T-cell (primary cell): ENCODE measurements at regions not wholly inside any gene's neighbourhood (a gene's known extent, or its start where the extent isn't known, plus 50 kb on each side); places are given as distances from the start of the nearest gene placed in this dataset.

ENCODE experiments used
- ATAC-seq, 4 experiments: fragments of 200-7000 bp in 3 of 4; fragments of 150-1000 bp in 1 of 4; cut with Tn5 transposase; replicated peaks in 1 of 4; 1 replicate in 3 of 4; 2 replicates in 1 of 4; pipeline ENCODE4 v1.10.0; 2021; ENCODE audit warnings: moderate library complexity in 3 of 4, mild to moderate bottlenecking in 2 of 4, moderate number of reproducible peaks in 1 of 4
- CTCF ChIA-PET, 2 donors: fragments of 300-600 bp; sonication (Branson Sonifier 250); formaldehyde crosslinking; loops; one replicate each; lab custom pipeline; 2022; ENCODE audit warnings: antibody characterized with exemption in 2 of 2; lab: Charles Lee
- POLR2A ChIA-PET, 2 donors: fragments of 300-600 bp; sonication (Branson Sonifier 250); formaldehyde crosslinking; loops; one replicate each; lab custom pipeline; 2022; ENCODE audit warnings: antibody characterized with exemption in 2 of 2; lab: Charles Lee
- DNase-seq, 35 experiments: peaks; one replicate each; pipeline versions ENCODE4 v3.0.0 to v3.0.0-alpha.2; 2013 to 2023
- H3K27ac ChIP-seq: one replicate; pipeline ENCODE4 v1.5.1; 2013; ENCODE audit warnings: low read length
- H3K27me3 ChIP-seq, 2 experiments: replicated peaks in 1 of 2; 1 replicate in 1 of 2; 2 replicates in 1 of 2; pipeline versions ENCODE4 v1.6.1 to v1.7.0; 2013; ENCODE audit warnings: low read length in 1 of 2, mixed read lengths in 1 of 2; ENCODE audit not compliant: control insufficient read depth in 2 of 2, insufficient read depth in 2 of 2; ENCODE audit errors: extremely low read depth in 1 of 2
- H3K36me3 ChIP-seq, 2 donors: 1 replicate in 1 of 2; 2 replicates in 1 of 2; pipeline versions ENCODE4 v1.6.1 to v1.7.0; 2013; ENCODE audit warnings: low read length in 1 of 2; ENCODE audit not compliant: control insufficient read depth in 2 of 2, insufficient read depth in 1 of 2; ENCODE audit errors: extremely low read depth in 1 of 2
- H3K4me1 ChIP-seq, 2 experiments: 1 replicate in 1 of 2; 2 replicates in 1 of 2; pipeline versions ENCODE4 v1.6.1 to v1.7.0; 2013; ENCODE audit warnings: low read length in 2 of 2, mixed read lengths in 1 of 2; ENCODE audit not compliant: insufficient read depth in 2 of 2, control insufficient read depth in 1 of 2; ENCODE audit errors: extremely low read depth in 1 of 2
- H3K4me3 ChIP-seq, 2 donors: 1 replicate in 1 of 2; 2 replicates in 1 of 2; pipeline versions ENCODE4 v1.5.1 to v1.7.0; 2013; ENCODE audit warnings: mild to moderate bottlenecking in 2 of 2, low read length in 1 of 2, moderate library complexity in 1 of 2; ENCODE audit not compliant: control insufficient read depth in 1 of 2; ENCODE audit errors: extremely low read depth in 1 of 2
- H3K9me3 ChIP-seq: 2 replicates; pipeline ENCODE4 v1.7.0; 2013
- H3K27ac Mint-ChIP-seq, 2 donors: one replicate each; pipeline ENCODE4 v1.8.0; 2020 to 2021; ENCODE audit warnings: mild to moderate bottlenecking in 2 of 2, mixed read lengths in 2 of 2
- H3K27me3 Mint-ChIP-seq, 2 donors: one replicate each; pipeline ENCODE4 v1.8.0; 2021 to 2022; ENCODE audit warnings: mixed read lengths in 2 of 2
- H3K36me3 Mint-ChIP-seq: one replicate; pipeline ENCODE4 v1.8.0; 2021; ENCODE audit warnings: mixed read lengths
- H3K4me1 Mint-ChIP-seq, 3 donors: one replicate each; pipeline ENCODE4 v1.8.0; 2020 to 2022; ENCODE audit warnings: mixed read lengths in 3 of 3, mild to moderate bottlenecking in 1 of 3
- H3K4me3 Mint-ChIP-seq, 3 donors: one replicate each; pipeline ENCODE4 v1.8.0; 2020 to 2022; ENCODE audit warnings: mild to moderate bottlenecking in 3 of 3, mixed read lengths in 3 of 3, moderate library complexity in 3 of 3
- H3K9me3 Mint-ChIP-seq, 3 donors: one replicate each; pipeline ENCODE4 v1.8.0; 2020 to 2022; ENCODE audit warnings: mixed read lengths in 3 of 3
- WGBS: methylation state at CpG from one replicate; pipeline ENCODE4 v1.1.5; 2013; ENCODE audit warnings: missing lambda C conversion rate; ENCODE audit not compliant: insufficient coverage; 5-methylcytosine and 5-hydroxymethylcytosine counted together

DNA sequence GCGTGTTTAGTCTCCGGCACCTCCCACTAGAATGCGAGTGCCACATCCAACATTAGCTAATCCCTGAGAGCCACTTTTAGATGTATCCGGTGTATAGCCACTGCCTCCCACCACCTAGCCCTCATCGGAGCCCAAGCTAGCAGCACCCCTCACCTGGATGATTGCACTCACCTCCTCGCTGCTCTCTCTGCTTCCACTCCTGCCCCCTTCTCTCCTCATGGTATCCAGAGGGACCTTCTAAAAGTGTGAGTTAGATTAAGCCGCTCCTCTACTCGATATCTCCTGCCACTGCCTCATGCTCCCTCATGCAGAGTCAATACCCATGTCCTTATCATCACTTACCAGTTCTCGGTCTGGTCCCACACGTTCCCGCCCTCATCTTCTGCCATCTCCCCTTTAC lies 125.3 kb downstream of the RAB11FIP2 start:
- H3K27ac ChIP-seq = no peak overlapping the region
- H3K27me3 ChIP-seq = no peaks in the 10 kb centered on the region
- H3K9me3 ChIP-seq = no peaks in the 10 kb centered on the region
- no peak overlapping the region for H3K4me3 ChIP-seq
- DNase-seq = no peak
- no peaks in the 10 kb centered on the region for H3K36me3 ChIP-seq
- Mint-ChIP-seq H3K27ac (no peak overlapping the region), H3K4me1 (no peaks in the 10 kb centered on the region), H3K36me3 (no peaks in the 10 kb centered on the region), H3K4me3 (no peak overlapping the region), H3K9me3 (no peaks in the 10 kb centered on the region), H3K27me3 (peaks cover 5 to 11% of the 10 kb centered on the region in 2 donors)
- ChIA-PET POLR2A (no interaction called here), CTCF (no interaction called here)
- no peak for ATAC-seq
- WGBS = 85% methylated on average over 9 of the region's 11 CpGs
- H3K4me1 ChIP-seq = no peaks in the 10 kb centered on the region

DNA sequence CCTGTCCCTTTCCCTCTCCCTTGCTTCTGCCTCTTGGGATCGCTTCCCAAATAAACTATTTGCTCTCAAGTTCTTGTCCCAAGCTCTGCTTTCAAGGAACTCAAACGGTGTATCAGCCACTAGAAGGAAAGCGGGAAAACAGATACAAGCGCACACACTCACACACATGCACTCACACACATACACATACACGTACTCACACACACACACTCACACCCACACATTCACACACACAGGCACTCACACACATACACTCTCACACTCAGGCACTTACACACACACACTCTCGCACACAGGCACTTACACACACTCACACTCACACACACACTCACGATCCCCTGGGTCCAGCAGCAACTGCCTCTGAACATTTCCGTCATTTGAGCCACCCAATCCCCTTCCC lies 121.9 kb downstream of the RAB11FIP2 start:
- ChIA-PET POLR2A (no interaction called here), CTCF (no interaction called here)
- DNase-seq (no peak), ATAC-seq (no peak)
- H3K9me3 Mint-ChIP-seq = no peaks in the 10 kb centered on the region
- Histone ChIP-seq H3K4me1 (no peaks in the 10 kb centered on the region), H3K36me3 (no peaks in the 10 kb centered on the region), H3K27ac (no peak overlapping the region), H3K9me3 (no peaks in the 10 kb centered on the region), H3K4me3 (no peak overlapping the region), H3K27me3 (peaks cover 0 to 2% of the 10 kb centered on the region in 2 experiments)
- H3K27me3 Mint-ChIP-seq = peaks cover 8 to 11% of the 10 kb centered on the region in 2 donors
- 85% methylated on average over 8 of the region's 8 CpGs for WGBS
- no peak overlapping the region for H3K27ac Mint-ChIP-seq
- no peaks in the 10 kb centered on the region for H3K36me3 Mint-ChIP-seq
- H3K4me3 Mint-ChIP-seq = no peak overlapping the region
- no peaks in the 10 kb centered on the region for H3K4me1 Mint-ChIP-seq

DNA sequence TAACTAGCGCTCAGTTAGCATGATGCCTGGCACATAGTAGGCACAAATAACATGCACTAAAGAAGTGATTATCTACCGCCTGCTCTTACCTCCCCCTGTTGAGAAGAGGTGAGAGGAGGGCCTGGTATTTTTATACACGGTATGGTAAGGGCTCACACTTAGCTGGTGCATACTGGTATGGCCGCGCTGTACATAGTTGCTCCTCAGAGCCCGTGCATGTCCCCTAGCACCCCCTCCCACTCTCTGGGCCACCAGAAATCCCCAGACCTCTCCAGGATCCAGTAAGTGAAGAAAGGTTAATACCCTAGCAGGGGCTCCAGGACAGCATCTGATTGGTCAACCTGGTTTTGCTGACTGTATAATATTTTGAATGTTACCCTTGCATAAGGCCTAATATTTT lies 121.4 kb downstream of the RAB11FIP2 start:
- ATAC-seq = no peak
- CTCF ChIA-PET = no interaction called here
- no peaks in the 10 kb centered on the region for H3K9me3 ChIP-seq
- peaks cover 0 to 2% of the 10 kb centered on the region in 2 experiments for H3K27me3 ChIP-seq
- no peak overlapping the region for H3K4me3 Mint-ChIP-seq
- H3K4me1 Mint-ChIP-seq = no peaks in the 10 kb centered on the region
- H3K36me3 Mint-ChIP-seq = no peaks in the 10 kb centered on the region
- H3K36me3 ChIP-seq = no peaks in the 10 kb centered on the region
- no peak overlapping the region for H3K27ac ChIP-seq
- peaks cover 8 to 11% of the 10 kb centered on the region in 2 donors for H3K27me3 Mint-ChIP-seq
- H3K4me3 ChIP-seq = no peak overlapping the region
- POLR2A ChIA-PET = no interaction called here
- H3K27ac Mint-ChIP-seq = no peak overlapping the region
- WGBS = no CpG with 5 or more reads among the region's 6 CpGs
- H3K9me3 Mint-ChIP-seq = no peaks in the 10 kb centered on the region
- DNase-seq = no peak
- H3K4me1 ChIP-seq = no peaks in the 10 kb centered on the region

DNA sequence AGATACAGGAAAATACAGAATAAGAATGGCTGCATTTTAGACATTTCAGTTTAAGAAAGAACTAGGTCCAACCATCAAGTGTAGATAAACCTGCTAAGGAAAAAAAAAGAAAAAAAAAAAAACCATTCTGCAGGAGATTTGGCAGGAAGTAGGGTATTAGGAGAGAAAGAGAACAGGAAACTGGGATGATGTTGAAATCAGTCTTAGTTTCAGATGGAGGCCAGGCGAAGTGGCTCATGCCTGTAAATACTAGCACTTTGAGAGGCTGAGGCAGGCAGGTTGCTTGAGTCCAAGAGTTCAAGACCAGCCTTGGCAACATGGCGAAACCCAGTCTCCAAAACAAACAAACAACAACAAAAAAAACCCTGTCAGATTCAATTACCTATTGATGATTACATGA lies 120.2 kb downstream of the RAB11FIP2 start:
- Histone ChIP-seq H3K27ac (no peak overlapping the region), H3K27me3 (peaks cover 0 to 2% of the 10 kb centered on the region in 2 experiments), H3K4me1 (no peaks in the 10 kb centered on the region), H3K9me3 (no peaks in the 10 kb centered on the region), H3K4me3 (no peak overlapping the region), H3K36me3 (no peaks in the 10 kb centered on the region)
- Mint-ChIP-seq H3K36me3 (no peaks in the 10 kb centered on the region), H3K27ac (no peak overlapping the region), H3K4me3 (no peak overlapping the region), H3K4me1 (no peaks in the 10 kb centered on the region), H3K9me3 (peaks cover 0 to 4% (median 0%) of the 10 kb centered on the region in 3 donors), H3K27me3 (peaks cover 8 to 11% of the 10 kb centered on the region in 2 donors)
- 17% methylated on average over 1 of the region's 2 CpGs for WGBS
- DNase-seq (no peak), ATAC-seq (no peak)
- POLR2A ChIA-PET = no interaction called here
- CTCF ChIA-PET = no interaction called here

DNA sequence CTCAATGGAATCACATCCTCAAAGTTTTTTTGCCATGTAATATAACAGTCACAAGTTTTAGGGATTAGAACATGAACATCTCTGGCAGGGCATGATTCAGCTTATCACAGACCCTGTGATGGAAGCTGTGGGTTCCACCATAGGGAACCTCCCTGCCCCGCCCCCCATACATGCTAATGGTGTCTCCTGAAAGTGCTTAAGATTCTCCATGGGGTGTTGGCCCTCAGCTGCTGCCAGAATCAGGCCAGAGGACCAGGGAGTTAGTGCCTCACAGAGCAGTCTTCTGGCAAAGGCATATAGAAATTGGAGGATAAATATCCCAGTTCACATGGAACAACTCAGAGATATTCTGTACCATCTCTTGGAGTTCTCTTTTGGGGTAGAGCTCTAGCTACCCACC lies 119.4 kb downstream of the RAB11FIP2 start:
- no peaks in the 10 kb centered on the region for H3K36me3 Mint-ChIP-seq
- no peak overlapping the region for H3K27ac Mint-ChIP-seq
- H3K27me3 Mint-ChIP-seq = peaks cover 8 to 11% of the 10 kb centered on the region in 2 donors

DNA sequence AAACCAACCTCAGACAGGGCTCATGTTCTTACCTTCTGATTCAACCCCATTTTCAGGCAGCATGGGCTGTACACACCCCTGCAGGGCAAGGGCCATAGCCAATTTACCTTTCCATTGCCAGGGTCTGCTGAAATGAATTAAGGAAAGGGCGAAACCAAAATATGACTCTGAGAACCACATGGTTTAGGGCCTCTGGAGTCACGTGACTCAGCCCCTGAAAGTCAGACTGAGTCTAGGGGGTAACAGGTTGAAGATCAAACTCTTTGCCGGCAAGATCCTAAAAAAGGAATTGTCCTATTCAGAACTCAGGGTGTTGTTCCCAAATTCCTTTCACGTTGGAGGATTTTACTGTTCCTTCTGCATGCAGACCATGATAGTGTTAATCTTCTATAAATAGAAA lies 118.9 kb downstream of the RAB11FIP2 start:
- H3K27me3 Mint-ChIP-seq = peaks cover 8 to 11% of the 10 kb centered on the region in 2 donors
- H3K36me3 ChIP-seq = no peaks in the 10 kb centered on the region
- no peak overlapping the region for H3K4me3 Mint-ChIP-seq
- H3K4me1 ChIP-seq = no peaks in the 10 kb centered on the region
- no peaks in the 10 kb centered on the region for H3K36me3 Mint-ChIP-seq
- ChIA-PET CTCF (no interaction called here), POLR2A (interaction anchor here in 1 of 2 donors (0.6 kb wide), 1 partner anchor 31 kb away, joined by 3 read pairs; no protein-coding TSS in a partner anchor)
- H3K4me1 Mint-ChIP-seq = no peaks in the 10 kb centered on the region
- no peak overlapping the region for H3K27ac Mint-ChIP-seq
- 64% methylated on average over 2 of the region's 4 CpGs for WGBS
- no peak for ATAC-seq
- H3K27ac ChIP-seq = no peak overlapping the region
- H3K9me3 Mint-ChIP-seq = peaks cover 0 to 4% (median 0%) of the 10 kb centered on the region in 3 donors
- DNase-seq = no peak
- H3K4me3 ChIP-seq = no peak overlapping the region
- no peaks in the 10 kb centered on the region for H3K9me3 ChIP-seq
- H3K27me3 ChIP-seq = peaks cover 0 to 2% of the 10 kb centered on the region in 2 experiments

More for the DNA sequence above, 119.4 kb downstream of the RAB11FIP2 start:
- Histone ChIP-seq H3K9me3 (no peaks in the 10 kb centered on the region), H3K4me3 (no peak overlapping the region), H3K27me3 (peaks cover 0 to 2% of the 10 kb centered on the region in 2 experiments), H3K4me1 (no peaks in the 10 kb centered on the region), H3K36me3 (no peaks in the 10 kb centered on the region), H3K27ac (no peak overlapping the region)
- no peak for DNase-seq
- Mint-ChIP-seq H3K4me1 (no peaks in the 10 kb centered on the region), H3K9me3 (peaks cover 0 to 4% (median 0%) of the 10 kb centered on the region in 3 donors), H3K4me3 (no peak overlapping the region)
- no CpG with 5 or more reads among the region's 1 CpG for WGBS
- ChIA-PET POLR2A (no interaction called here), CTCF (no interaction called here)
- no peak for ATAC-seq

DNA sequence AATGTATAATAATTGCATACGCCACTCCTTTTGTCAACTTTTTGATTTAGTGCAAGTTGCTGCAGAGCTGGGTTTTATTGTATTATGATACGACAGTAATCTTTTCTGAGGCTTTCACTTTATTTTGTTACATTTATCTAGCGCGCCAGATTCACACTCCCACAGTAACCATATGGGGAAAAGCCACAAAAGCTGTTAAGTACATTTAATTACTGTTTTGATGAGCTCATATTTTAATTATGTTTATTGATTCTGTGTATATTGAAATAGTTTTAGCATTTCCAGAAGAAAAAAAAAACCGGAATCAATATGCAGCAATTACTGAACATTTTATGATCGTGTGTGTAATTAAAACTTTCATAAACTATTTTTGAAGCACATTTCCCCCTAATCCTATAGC lies 118.5 kb downstream of the RAB11FIP2 start:
- H3K36me3 Mint-ChIP-seq = no peaks in the 10 kb centered on the region
- ChIA-PET CTCF (no interaction called here), POLR2A (interaction anchor here in 1 of 2 donors (0.6 kb wide), 1 partner anchor 31 kb away, joined by 3 read pairs; no protein-coding TSS in a partner anchor)
- Histone ChIP-seq H3K27me3 (peaks cover 0 to 2% of the 10 kb centered on the region in 2 experiments), H3K9me3 (no peaks in the 10 kb centered on the region), H3K4me3 (no peak overlapping the region), H3K27ac (no peak overlapping the region), H3K36me3 (no peaks in the 10 kb centered on the region), H3K4me1 (no peaks in the 10 kb centered on the region)
- no peak for ATAC-seq
- no peak overlapping the region for H3K4me3 Mint-ChIP-seq
- peaks cover 0 to 4% (median 0%) of the 10 kb centered on the region in 3 donors for H3K9me3 Mint-ChIP-seq
- H3K27me3 Mint-ChIP-seq = peaks cover 8 to 11% of the 10 kb centered on the region in 2 donors
- no peak overlapping the region for H3K27ac Mint-ChIP-seq
- H3K4me1 Mint-ChIP-seq = no peaks in the 10 kb centered on the region
- no CpG with 5 or more reads among the region's 6 CpGs for WGBS
- no peak for DNase-seq
